Tibial nerve (tissue), 3 donors: ENCODE measurements at regions not wholly inside any gene's neighbourhood (a gene's known extent, or its start where the extent isn't known, plus 50 kb on each side); places are given as distances from the start of the nearest gene placed in this dataset.

ENCODE experiments used
- CTCF ChIP-seq, 5 experiments: fragments of 200-600 bp in 3 of 5; fragments of 450-650 bp in 2 of 5; sonication (generic) in 3 of 5; IDR thresholded peaks; one replicate each; pipeline ENCODE4 v1.5.1; 2016 to 2019; ENCODE audit warnings: antibody characterized with exemption in 5 of 5, mild to moderate bottlenecking in 3 of 5, moderate library complexity in 2 of 5
- POLR2A ChIP-seq, 2 donors: fragments of 450-650 bp; IDR thresholded peaks; one replicate each; pipeline ENCODE4 v1.6.1; 2017; ENCODE audit warnings: antibody characterized with exemption in 2 of 2, mild to moderate bottlenecking in 2 of 2, moderate library complexity in 2 of 2

- TF ChIP-seq CTCF (IDR thresholded peaks at IDR 0.05) (no peak), POLR2A (IDR thresholded peaks at IDR 0.05) (no peak)
Measured at GRCh38 chr1:79323239-79324025, 316.9 kb upstream of the ADGRL4 start.
